ENCODE measurements at regions not wholly inside any gene's neighbourhood (a gene's known extent, or its start where the extent isn't known, plus 50 kb on each side); places are given as distances from the start of the nearest gene placed in this dataset.

DNA sequence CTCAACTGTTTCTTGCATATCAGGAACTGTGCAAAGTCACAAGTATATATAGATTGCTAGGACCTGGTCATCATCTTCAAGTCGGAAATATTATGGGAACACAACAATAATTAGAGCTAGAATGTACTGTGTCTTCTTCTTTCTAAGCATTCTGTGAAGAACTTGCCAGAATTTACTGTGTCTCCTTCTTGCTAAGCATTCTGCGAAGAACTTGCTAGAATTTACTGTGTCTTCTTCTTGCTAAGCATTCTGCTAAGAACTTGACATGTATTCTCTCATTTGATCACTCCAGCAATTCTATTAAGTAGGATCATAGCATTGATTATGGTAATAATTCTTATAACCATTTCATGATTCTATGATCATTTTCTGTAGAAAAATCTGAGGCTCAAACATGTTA, 231.7 kb downstream of the FOXL1 start:
- no peak for DNase-seq

DNA sequence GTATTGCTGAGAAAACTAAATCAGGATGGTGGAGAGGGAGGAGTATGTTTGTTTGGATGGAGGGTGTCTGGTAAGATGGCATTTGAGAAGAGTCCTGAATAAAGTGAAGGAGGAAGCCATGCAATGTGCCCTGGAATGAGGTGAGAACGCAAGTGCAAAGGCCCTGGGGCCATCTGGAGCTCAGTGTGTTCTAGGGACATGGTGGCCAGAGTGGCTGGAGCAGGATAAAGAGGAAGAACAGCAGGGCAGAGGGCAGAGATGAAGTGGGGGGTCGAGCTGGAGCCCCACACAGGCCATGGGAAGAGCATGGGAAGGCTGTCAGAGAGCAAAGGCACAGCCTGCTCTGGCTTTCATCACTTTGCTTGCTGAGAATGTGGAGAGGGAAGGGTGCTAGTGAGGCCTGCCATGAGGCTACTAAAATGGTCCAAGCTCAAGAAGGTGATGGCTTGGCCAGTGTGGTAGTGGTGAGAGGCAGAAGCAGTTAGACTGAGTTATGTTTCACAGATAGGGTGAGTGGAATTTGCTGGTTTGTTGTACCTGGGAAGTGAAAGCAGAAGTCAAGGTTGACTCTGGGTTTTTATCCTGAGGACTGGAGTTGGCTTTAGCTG, 234.1 kb downstream of the FOXL1 start:
- no peak for DNase-seq

DNA sequence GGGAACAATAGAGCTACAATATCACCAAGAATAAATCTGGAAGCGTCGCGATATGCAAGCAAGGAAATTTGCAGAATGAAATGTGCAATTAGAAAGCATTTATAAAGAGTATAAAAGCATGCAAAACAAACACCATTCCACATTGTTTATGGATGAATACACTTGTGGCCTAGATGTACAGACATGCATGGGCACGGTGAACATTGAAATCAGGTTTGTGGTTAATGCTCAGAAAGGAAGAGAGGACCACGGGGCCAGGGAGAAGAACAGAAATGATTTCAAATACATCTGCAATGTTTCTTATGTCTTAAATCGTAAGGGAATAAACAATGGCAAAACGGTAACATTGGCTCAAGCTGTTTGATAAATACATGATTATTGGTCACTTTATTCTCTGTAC, 235.9 kb downstream of the FOXL1 start:
- DNase-seq = no peak

DNA sequence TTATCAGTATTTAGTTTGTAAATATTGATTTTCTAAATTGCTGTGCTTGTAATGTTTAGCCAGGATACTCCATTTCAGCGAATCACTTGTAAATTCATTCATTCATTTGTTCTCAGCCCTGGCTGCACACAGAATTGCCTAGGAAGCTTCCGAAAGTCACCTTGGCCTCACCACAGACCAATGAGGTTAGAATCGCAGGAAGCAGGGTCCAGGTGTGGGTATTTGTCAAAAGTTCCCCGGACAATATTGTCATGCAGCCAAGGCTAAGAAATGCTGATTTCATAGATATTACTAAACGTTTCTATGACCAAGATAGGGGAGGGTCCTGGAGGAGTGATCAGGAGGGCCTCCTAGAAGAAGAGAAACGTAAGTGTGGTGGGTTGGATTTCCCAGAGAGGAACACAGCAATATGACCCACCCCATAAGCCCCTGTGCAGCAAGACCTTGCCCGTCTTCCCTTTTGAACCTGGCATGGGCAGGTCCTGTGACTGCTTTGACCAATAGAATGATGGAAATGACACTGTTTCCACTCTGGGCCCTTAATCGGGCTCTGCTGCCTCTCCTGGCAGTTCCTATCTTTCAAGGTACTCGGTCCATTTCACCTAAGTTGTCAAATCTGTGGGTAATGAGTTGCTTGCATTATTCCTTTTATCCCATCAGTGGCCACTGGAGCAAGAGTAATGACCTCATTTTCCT, 238.7 kb downstream of the FOXL1 start:
- no peak for DNase-seq

DNA sequence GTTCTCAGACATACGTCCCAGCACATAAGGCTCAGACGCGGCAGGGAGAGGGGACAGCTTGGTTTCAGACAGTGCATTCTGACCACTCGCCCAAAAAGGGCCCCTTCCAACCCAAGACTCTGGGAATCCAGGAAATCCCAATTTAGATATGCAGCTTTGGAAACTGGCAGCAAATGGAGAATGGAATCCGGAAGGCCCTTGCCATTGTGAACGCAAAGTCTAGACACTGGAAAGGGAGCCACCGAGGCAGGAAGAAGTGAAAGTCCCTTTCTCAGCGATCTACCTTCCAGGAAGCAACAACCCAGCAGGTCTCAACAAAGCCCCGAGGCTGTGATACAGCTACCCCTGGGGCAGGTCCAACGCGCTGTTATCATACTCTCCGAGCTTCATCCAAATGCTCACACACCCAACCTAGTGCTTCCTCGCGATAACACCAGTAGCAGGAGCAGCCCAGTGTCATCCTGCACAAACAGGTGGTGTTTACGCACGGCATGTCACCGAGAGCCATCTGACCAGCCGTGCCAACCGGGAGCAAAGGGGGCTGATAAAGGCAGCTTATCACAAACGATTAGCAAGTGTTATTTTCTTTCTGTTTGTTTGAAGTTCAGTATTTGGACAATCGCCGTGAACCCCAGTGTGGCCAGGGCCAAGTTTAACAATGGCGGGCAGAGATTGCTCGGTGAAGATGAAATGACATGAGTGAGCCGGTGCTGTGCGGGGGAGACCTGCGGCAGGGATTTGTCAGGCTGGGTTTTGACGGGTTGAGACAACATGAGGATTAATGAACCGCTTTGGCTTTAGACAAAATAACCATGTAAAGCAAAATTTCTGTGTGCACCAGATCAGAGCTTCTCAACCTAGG, 240.6 kb downstream of the FOXL1 start:
- DNase-seq = no peak

DNA sequence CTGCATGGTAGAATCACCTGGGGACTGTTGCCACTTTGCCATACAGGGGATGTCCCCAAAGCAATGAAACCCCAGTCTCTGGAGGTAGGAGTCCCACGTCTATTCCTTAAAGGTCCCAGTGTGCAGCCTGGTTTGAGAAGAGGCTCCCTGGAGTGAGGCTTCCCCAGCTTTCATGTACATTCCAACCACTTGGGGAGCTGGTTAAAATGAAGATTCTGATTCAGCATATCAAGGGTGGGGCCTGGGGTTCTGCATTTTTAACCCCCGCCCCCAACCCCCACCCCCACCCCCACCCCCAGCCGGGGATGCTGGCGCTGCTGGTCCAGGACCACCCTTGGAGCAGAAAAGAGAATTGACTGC, 241.2 kb downstream of the FOXL1 start:
- no peak for DNase-seq

DNA sequence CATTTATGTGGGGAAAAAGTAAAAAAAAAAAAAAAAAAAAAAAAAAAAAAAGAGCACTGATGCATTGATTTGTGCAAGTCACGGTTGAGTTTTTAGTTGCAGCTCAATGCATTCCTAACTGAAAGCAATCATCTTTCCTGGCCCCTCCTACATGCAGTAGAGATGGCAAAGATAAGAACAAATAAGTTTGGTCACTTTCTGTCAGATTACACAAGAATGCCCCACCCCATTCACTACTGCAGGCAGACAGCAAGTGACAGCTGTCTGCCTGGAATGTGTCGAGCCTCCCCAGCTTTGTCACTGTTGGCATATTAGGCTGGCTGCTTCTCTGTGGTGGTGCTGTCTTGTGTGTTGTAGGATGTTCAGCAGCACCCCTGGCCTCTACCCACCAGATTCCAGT, 243.5 kb downstream of the FOXL1 start:
- DNase-seq = no peak

DNA sequence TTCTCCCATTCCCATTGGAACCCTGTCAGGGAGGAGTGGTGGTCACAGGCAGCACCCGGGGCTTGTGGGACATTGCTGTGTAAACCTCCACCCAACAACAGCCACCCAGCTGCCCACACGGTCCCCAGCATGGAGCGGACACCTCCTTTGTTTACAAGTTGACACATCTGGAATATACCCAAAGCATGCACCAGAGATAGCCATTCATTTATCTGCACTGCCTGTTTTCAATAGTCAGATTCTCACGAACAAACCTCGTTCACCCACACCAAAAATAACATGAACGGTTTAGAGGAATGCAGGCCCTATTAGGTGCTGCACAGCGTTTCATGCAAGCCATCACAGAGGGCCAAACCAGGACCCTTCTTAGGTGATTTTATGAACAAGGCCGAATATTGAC, 244.8 kb downstream of the FOXL1 start:
- no peak for DNase-seq

DNA sequence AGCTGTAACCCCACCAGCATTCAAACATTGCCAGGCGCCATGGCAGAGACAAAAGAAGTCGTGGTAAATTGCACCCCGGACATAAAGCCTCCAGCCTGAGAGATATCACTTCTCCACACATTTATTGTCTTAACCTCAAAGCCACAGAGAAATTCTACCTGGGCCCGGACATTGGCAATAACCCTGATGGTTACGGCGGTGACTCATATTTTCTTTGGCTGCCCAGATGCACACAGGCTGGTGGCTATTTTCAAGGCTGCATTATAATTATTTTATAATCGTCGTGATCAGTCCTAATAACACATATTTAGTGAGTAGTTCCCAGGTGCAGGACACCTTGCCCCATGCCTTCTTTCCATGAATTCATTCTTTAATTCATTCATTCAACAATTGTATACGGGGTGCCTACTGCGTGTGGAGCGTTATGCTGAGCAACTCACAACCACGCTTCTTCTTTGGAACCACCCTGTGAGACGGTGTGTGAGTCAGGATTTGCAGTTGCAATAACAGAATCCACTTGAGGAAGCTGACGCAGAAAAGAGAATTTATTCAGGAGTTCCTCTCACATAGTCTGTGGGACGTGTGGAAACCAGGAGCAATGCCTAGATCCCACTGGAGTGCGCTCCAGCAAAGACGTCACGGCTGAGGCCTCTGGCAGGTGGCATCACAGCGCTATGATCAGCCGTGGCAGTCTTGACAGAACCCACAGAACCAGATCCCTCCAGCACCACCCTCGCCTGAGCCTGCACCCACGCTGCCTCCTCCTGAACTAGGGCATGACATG, 245.7 kb downstream of the FOXL1 start:
- DNase-seq = no peak

DNA sequence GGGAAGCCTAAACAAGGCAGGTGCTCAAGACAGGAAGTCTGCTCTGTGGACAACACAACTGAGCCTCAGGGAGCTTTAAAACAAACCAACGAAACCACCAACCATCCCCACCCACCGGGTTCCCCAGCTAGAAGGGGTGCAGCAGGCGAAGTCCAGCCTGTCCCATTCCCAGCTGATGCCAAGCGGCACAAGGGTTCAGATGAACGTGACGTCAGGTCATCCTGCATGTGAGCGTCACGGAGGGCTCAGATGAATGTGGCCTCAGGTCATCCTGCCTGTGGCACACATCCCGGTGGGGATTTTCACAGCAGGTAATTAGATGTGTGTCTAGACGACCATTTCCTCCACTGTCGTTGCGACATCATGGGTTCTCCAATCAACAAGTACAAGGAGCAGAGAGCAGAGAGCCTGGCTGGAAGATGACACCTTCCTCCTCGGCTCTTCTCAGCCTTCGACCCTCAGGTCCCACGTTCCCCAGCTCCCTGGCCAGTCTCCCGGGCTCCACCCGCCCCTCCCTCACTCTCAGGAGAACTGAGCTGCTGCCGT, 246.5 kb downstream of the FOXL1 start:
- no peak for DNase-seq

DNA sequence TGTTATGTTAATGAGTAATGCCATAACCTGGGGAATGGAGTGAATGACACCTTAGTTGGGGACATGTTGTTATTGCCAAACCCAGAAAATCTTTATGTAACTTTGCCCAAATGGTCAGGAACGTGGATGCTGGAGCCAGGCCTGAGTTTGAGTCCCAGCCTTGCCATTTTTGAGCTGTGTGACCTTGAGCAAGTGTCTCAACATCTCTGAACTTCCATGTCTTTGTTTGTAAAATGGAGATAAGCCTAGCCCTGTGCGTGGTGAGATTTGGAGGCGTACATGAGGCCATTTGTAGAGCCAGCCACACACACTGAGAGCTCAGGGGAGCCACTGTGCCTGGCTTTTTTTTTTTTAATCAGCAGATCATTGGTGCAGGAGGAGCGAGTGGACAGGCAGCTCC, 247.3 kb downstream of the FOXL1 start:
- no peak for DNase-seq

DNA sequence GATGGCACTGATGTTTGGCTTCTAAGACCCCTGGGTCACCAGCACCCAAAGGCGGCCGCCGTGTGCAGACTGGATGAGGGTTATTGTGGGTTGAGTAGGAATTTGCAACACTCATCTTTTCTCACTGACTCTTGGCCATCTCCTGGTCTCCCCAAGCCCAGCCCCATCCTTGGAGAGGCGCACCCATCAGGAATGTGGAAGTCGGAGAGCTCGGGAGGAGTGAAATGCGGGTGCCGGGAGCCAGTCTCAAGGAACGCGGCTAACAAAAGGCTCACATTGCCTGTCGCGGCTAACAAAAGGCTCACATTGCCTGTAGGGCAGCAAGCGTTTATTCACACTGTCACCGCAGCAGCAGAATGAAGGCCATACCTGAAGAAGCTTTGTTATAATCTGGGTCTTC, 248.6 kb downstream of the FOXL1 start:
- DNase-seq = no peak

DNA sequence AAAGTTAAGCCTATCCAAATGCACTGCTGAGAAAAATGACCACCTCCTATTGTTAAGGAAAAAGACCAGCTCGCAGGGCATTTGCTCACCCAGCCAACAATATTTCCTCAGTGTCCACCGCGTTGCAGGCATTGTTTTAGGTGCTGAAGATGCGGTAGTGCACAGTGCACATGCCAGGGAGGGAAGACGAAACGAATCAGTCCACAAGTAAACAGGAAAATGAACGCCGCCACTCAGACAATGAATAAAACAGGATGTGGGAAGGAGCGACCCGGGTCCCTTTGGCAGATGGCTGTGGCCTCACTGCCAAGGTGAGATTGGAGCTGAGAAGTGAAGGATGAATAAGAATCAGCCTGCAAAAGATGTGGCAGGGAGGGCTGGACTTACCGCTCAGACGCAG, 249.2 kb downstream of the FOXL1 start:
- DNase-seq = no peak

DNA sequence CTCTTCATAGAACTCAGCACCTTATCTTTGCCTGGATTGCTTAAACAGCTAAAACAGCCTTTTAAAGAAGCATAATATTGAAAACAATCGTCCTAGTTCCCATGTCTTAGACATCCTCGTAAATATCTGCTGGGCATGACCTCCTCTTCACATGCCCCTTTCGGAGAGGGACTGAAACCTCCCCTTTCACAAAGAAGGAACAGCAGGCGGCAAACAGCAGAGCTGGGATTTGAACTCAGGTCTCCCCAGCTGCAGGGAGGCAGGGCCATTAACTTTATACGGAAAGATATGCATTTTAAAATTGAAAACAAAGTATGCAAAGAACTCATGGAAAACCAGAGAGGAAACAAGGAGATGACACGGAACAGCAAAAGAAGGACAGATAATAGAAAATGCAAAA, 249.9 kb downstream of the FOXL1 start:
- no peak for DNase-seq

DNA sequence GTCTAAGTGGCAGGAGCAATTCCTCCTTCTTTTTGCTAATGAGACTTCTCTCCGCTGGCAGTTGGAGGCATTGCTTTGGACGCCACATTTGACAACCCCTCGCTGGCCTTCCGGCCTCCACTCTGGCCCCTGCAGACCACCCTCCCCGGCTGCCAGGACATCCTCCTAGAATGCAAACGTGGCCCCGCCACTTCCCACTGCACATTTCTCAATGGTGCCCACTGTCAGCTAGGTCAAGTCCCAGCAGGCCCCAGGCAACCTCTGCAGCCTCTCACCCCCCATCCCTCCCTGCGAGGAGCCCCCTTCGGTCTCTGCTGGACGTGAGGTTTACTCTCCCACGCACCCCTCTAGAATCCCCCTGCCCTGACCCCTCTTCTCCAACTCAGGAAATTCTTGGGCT, 250.3 kb downstream of the FOXL1 start:
- DNase-seq = no peak

DNA sequence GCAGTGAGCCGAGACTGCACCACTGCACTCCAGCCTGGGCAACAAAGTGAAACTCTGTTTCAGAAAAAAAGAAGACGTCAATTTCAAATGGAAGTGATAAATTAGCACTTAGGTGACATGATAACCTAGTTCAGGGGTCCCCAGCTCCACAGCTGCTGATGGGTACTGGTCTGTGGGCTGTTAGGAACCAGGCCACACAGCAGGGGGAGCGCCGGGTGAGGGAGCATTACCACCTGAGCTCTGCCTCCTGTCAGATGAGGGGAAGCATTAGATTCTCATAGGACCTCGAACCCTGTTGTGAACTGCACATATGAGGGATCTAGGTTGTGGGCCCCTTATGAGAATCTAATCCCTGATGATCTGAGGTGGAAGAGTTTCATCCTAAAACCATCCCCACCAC, 253.0 kb downstream of the FOXL1 start:
- DNase-seq = no peak

DNA sequence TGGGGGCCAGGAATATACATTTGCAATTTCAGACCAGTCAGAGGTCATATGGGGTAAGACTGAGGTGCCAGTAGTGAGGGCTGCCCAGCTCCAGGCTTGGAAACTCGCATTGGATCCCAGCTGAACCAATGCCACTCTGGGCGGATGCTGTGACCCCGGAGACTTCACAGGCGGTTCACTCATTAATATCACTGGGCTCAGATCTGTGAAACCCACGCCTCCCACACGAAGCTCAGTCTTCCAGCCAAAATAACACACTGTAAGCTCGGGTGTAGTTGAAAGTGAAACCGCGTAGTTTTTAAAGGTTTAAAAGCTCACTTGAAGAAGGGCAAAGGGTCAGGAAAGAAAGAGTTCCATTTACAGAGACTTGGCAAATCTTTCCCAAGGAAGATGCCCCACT, 254.8 kb downstream of the FOXL1 start:
- no peak for DNase-seq

DNA sequence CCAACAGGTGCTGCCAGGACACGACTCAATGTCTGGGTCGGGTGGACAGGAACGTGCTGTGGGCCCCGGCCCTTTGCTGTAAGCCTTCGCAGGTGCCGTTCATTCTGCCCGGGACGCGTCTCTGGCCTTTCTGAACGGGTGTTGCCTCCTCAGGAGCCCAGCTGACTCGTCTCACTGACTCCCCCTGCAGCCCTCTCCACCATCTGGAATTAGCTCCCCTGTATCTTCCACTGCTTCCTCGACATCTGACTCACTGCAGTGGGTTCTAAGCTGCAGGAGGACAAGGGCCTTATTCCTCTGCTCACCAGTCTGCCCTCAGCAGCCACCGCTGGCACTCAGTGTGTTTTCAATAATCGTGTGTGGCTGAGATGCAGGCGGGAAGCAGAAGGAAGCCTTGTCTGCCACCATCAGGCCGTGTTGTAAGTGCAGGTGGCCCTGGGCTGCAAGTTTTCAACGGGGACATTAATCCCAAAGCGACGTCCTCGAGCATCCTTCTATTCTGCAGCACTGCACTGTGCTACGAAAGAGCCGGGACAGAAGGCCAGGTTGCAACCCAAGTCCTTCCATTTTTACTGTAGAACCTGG, 256.2 kb downstream of the FOXL1 start:
- no peak for DNase-seq

DNA sequence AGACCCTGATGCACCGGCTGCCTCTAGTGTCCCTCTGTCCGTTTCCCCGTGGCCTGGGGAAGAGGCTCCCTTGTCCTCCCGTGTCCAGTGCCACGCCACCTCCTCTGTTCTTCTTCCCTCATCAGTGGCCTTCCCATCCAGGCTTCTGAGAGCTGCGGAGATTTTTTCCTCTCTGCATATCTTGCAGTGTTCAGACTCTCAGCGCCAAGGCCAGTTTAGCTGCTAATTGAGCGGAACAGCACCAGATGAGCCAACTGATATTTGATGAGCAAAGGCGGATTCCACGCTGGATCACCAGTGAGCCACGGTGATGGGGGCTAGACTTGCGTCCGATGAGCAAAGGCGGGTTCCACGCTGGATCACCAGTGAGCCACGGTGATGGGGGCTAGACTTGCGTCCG, 257.6 kb downstream of the FOXL1 start:
- no peak for DNase-seq

DNA sequence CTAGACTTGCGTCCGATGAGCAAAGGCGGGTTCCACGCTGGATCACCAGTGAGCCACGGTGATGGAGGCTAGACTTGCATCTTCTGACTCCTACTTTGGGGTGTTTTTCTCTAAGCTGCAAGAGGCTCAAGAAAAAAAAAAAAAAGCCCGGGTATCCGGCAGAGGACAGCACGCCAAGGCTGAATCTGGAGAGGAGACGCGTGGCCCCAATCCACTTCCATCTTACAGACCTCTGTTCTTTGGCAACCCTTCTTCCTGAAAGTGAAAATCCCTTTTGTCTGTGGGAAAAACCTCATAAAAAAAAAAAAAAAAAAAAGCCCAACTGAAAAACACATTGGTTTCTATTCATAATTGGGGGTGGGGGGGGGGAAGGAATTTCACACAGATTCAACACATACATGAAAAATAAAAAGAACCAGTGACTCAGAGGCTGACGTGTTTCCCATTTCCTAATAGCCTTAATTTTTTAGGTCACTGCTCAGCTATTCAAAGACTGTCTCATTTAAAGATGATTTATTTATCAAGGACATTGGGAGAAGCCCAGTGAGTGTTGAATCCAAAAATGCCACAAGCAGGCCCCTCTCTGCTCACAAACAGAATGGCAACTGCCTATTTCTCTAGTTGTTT, 258.3 kb downstream of the FOXL1 start:
- DNase-seq = no peak

DNA sequence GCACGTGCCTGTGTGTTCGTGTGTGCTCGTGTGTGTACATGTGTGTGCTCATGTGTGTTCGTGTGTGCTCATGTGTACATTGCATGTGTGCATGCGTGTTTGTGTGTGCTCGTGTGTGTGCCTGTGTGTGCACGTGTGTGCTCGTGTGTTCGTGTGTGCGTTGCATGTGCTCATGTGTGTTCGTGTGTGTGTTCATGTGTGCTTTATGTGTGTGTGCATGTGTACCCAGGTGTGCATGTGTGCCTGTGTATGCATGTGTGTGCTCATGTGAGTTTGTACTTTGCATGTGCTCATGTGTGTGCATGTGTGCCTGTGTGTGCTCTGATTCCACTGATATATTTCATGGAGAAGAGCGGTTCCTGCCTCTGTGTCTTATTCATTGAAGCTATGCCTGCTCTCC, 265.5 kb downstream of the FOXL1 start:
- DNase-seq = no peak

DNA sequence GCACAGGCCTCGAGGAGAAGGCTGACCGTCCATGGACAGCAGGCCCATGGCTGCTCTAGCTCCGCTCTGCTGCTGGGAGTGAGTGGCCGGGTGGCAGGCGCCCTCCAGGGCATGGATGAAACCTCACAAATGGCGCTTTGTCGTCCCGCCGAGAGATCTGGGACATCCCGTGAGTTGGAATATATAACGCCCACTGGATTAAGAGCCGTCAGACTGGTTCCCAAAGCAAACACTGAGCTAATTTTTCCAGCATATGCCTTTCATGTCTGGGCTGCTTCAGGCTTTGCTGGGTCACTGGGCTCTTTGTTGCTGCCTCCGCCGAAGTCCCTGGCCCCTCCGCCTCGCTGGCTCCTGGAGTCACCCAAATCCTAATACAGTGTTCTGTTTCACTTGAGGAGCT, 266.3 kb downstream of the FOXL1 start:
- no peak for DNase-seq

All from NCI-H510A treated with DMSO at 0.1 percent for 48 hours (cell line).